ENCODE measurements at regions not wholly inside any gene's neighbourhood (a gene's known extent, or its start where the extent isn't known, plus 50 kb on each side); places are given as distances from the start of the nearest gene placed in this dataset.
"Not testable (repeated sequence)": the region's sequence is repeated elsewhere in the genome, so short reads cannot be mapped to it uniquely, and the experiment has no call there.

DNA sequence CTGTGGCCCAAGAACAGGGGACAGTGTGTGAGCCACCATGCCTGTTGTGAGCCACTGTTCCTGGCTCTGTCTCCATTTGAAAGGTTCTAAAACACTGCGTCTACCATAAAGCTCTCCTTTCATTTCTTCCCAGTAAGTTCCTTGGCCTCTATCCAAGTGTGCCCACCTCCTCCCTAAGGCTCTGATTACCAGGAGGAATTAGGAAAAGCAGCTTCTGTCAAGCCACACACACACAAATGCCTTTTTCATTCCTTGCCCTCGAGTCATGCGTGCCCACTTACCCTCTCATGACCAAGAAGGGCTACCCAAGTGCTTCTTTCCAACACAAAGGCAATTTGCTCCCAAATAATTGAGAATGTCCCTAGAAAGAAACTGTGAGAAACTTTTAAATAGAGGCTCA is 70.8 kb upstream of the PARD3 start:
- TF ChIP-seq, protein P1, sequence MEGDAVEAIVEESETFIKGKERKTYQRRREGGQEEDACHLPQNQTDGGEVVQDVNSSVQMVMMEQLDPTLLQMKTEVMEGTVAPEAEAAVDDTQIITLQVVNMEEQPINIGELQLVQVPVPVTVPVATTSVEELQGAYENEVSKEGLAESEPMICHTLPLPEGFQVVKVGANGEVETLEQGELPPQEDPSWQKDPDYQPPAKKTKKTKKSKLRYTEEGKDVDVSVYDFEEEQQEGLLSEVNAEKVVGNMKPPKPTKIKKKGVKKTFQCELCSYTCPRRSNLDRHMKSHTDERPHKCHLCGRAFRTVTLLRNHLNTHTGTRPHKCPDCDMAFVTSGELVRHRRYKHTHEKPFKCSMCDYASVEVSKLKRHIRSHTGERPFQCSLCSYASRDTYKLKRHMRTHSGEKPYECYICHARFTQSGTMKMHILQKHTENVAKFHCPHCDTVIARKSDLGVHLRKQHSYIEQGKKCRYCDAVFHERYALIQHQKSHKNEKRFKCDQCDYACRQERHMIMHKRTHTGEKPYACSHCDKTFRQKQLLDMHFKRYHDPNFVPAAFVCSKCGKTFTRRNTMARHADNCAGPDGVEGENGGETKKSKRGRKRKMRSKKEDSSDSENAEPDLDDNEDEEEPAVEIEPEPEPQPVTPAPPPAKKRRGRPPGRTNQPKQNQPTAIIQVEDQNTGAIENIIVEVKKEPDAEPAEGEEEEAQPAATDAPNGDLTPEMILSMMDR (IDR thresholded peaks at IDR 0.05; ENCODE audit: insufficient read depth, low read depth, low read length) = no peak
- no peak for DNase-seq (ENCODE audit: low read depth)

DNA sequence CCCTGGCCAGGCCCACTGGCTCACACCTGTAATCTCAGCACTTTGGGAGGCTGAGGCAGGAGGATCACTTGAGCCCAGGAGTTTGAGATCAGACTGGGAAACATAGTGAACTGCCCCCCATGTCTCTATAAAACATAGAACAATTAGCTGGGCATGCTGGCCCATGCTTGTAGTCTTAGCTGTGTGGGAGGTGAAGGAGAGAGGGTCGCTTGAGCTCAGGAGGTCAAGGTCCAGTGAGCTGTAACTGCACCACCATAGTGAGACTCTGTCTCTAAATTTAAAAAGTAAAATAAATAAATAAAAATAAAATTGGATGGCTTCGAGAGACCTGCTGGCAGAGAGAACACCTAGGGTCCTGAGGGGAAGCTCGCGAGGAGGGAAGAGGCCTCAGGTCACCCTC is 69.9 kb upstream of the PARD3 start:
- H3K4me3 ChIP-seq (ENCODE audit: low read depth, low read length) = no peak overlapping the region
- DNase-seq (ENCODE audit: low read depth) = no peak
- TF ChIP-seq, protein P1 (IDR thresholded peaks at IDR 0.05; ENCODE audit: insufficient read depth, low read depth, low read length) = no peak

More for the DNA sequence above, 70.8 kb upstream of the PARD3 start:
- no peak overlapping the region for H3K4me3 ChIP-seq (ENCODE audit: low read depth, low read length)

DNA sequence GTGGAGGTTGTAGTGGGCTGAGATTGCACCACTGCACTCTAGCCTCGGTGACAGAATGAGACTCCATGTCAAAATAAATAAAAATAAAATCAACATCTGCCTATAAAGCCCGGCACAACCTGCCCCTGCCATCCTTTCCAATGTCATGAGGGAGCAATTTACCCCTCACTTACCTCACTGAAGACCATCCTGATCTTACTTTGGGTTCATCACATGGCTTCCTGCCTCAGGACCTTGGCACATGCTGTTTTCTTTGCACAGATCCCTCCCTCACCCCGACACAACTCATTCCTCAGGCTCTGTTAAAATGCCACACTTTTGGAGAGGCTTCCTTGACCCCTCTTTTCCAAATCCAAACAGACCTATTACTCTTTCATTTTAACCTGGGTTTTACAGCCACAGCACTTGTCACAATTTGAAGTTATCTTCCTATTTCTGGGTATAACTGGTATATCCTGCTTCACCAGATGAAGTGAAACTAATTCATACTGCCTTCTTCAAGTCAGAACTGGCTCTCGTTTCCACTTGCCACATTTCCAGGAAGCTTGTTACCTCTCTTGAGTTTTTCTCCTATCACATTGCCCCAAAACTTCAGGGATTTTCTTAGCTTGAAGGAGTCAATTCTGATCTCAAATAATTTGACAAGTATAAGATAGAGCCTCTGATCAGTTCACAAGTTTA is 69.3 kb upstream of the PARD3 start:
- DNase-seq (ENCODE audit: low read depth) = no peak
- no peak overlapping the region for H3K4me3 ChIP-seq (ENCODE audit: low read depth, low read length)
- TF ChIP-seq, protein P1 (IDR thresholded peaks at IDR 0.05; ENCODE audit: insufficient read depth, low read depth, low read length) = no peak

DNA sequence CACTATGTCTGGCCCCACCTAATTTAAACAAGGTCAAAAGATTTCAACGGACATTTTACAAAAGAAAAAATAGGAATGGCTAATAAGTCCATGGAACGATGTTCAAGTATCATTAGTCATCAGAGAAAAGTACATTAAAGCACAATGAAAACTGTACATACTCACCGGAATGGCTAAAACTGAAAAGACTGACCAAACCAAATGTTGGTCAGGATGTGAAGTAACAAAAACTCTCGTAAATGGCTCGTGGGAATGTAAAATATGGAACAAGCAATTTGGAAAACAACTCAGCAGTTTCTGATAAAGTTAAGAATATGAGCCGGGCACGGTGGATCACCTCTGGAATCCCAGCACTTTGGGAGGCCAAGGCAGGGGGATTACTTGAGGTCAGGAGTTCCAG is 65.7 kb upstream of the PARD3 start:
- no peak overlapping the region for H3K4me3 ChIP-seq (ENCODE audit: low read depth, low read length)
- TF ChIP-seq, protein P1 (IDR thresholded peaks at IDR 0.05; ENCODE audit: insufficient read depth, low read depth, low read length) = no peak
- DNase-seq (ENCODE audit: low read depth) = peak; percentile 93

DNA sequence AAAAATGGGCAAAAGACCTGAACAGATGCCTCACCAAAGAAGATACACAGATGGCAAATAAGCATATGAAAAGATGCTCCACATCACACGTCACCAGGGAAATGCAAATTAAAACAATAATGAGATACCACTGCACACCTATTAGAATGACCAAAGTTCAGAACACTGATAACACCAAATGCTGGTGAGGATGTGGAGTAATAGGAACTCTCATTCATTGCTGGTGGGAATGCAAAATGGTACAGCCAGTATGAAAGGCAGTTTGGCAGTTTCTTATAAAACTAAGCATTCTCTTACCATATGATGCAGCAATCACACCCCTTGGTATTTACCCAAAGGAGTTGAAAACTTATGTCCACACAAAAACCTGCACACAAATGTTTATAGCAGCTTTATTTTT is 63.6 kb upstream of the PARD3 start:
- not testable (repeated sequence) for H3K4me3 ChIP-seq (ENCODE audit: low read depth, low read length)

DNA sequence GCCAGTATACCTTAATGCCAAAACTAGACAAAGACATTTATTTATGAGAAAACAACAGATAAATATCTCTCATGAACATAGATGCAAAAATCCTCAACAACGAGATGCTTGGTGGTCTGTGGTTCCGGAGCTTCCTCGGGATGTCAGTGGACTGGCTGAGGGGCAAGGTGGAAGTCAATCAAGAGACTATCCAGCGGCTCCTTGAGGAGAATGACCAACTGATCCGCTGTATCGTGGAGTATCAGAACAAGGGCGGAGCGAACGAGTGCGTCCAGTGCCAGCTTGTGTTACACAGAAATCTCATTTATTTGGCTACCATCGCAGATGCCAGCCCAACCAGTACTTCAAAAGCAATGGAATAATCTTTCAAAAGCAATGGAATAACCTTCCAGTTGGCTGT is 60.0 kb upstream of the PARD3 start:
- no peak overlapping the region for H3K4me3 ChIP-seq (ENCODE audit: low read depth, low read length)
- no peak for DNase-seq (ENCODE audit: low read depth)
- TF ChIP-seq, protein P1 (IDR thresholded peaks at IDR 0.05; ENCODE audit: insufficient read depth, low read depth, low read length) = no peak

More for the DNA sequence above, 63.6 kb upstream of the PARD3 start:
- DNase-seq (ENCODE audit: low read depth) = not testable (repeated sequence)

DNA sequence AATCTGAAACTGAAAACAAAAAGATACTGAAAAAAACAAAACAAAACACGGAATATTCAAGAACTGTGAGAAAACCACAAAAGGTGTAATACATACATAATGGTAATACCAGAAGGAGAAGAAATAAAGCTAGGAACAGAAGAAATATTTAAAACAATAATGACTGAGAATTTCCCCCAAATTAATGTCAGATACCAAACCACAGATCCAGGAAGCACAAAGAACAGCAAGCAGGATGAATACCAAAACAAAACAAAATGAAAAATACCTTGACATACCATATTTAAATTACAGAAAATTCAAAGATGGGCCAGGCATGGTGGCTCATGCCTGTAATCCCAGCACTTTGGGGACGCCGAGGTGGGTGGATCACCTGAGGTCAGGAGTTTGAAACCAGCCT is 57.7 kb upstream of the PARD3 start:
- no peak overlapping the region for H3K4me3 ChIP-seq (ENCODE audit: low read depth, low read length)
- no peak for DNase-seq (ENCODE audit: low read depth)
- TF ChIP-seq, protein P1 (IDR thresholded peaks at IDR 0.05; ENCODE audit: insufficient read depth, low read depth, low read length) = no peak

Data from fibroblast of villous mesenchyme (primary cell).